HG03565 (cell line): ENCODE measurements at regions not wholly inside any gene's neighbourhood (a gene's known extent, or its start where the extent isn't known, plus 50 kb on each side); places are given as distances from the start of the nearest gene placed in this dataset.
"Not testable (repeated sequence)": the region's sequence is repeated elsewhere in the genome, so short reads cannot be mapped to it uniquely, and the experiment has no call there.

ENCODE experiments used
- ATAC-seq: cut with Tn5 transposase; IDR thresholded peaks from one replicate; pipeline ENCODE4 v1.9.1; 2021; ENCODE audit warnings: mild to moderate bottlenecking, moderate library complexity; ENCODE audit not compliant: unreplicated experiment

DNA sequence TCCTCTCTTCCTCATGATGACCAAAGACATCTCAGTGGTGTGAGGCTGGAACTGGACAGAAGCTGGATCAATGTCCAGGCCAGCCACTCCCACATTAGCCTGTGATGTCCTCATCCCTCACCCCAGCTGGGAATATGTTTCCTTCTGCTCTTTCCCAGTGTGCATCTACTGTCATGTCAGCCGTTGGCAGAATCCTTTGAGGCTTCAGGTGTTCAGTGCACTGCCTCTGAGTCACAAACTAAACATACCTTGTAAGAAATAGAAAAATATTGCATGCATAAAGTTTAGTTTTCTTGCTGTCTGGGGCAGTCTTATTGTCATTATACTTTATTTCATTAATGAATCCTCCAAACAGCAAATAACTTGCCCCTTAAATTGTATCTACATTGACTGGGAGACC lies 161.6 kb upstream of the RASGRP1 start:
- ATAC-seq: no peak

DNA sequence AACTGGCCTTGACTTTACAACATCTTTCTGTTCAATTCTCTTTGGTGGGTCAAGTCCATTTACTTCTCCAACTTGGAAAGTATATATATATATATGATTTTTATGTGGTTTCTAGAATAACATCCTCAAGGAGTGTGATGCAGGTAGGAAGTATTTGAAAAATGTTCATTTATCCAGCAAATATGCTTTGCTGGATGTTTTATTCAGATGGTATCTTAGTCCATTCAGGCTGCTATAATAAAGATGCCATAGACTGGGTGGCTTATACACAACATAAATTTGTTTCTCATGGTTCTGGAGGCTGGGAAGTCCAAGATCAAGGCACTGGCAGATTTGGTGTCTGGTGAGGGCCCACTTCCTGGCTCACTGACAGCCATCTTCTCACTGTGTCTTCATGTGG lies 168.7 kb upstream of the RASGRP1 start:
- no peak for ATAC-seq

DNA sequence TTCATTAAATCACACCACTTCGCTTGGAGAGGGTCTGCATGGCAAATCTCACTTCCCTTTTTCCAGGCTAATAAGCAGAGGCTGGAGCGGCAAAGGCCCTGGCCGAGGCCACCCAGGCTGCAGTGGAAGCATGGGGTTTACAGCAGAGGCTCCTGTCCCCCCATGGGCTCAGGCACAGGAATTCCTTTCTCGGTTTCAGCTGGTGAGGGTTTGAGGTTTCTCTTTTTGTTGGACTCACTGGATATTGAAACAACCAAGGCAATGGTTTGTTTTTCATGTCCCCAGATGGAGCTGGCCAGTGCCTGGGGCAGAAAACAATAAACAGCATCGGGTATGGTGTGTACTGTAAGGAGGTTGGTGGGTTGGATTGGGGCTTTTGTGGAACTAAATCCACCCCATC lies 175.6 kb upstream of the RASGRP1 start:
- ATAC-seq: no peak

DNA sequence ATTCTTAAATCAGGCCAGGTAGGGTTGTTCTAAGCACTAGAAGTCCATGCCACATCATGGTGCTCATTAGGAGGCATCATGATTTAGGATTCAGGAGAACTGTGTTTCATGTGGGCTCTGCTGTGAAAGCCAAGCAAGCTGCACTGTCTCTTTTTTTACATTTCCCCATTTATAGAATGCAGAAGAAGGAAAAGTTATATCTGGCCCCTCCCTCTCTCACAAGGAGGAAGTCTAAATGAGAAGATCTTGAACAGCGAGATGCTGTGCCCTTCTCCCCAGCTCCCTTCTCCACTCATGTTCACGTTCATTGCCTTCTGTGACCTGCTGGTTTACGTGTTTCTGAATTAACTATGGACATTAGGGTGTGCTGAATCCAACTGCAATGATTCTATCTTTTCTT lies 178.5 kb upstream of the RASGRP1 start:
- ATAC-seq: no peak

DNA sequence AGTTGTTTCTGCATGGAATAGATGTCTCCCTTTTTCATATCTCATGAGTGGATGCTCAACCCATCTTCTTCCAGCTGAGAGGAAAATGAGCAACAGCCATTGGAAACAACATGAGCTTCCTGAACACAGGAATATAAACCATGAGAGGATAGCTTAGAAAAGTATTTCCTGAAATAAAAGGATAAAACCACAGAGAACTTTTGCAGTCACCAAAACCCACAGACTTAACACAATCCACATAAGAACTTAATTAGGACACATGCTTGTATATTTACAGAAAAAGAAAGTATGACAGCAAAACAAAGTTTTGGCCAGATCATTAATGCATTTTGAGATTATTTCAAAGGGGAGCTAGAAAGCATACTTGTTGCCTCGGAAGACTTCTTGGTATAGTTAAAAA lies 180.5 kb upstream of the RASGRP1 start:
- ATAC-seq: no peak

DNA sequence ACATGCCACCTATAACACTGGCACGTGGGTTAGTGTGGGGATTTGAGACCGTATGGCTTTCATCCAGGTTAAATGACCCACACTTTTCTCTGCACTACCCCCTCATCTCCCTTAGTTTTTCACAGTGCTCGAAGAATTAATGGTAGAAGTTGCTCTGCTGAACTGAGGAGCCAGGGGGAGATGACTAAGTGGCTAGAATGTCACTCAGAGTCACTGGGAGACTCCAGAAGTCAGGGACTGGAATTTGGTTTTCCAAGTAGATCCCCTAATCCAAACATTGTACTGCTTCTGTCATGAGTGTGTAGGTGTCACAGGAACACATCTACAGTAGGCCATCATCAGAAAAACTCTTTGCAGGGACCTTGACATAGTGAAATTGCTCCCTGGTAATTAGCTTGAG lies 181.0 kb upstream of the RASGRP1 start:
- no peak for ATAC-seq

DNA sequence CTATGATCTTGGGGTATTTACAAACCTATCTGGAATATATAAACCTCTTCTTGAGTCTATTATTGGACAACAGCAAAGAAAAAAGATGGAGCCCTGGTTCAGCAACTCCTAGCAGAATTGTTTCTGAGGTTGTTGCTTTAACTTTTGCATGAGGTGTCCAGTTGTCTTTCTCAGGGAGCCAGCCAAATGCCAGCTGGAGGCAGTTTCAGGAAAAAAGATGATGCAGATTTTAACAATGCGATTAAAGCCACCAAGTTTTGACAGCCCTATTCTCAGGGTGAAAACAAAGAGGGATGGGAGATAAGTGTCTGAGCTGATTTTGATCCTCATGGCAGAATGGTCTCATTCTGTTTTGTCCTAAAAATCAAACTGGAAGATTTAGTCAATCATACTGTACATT lies 181.6 kb upstream of the RASGRP1 start:
- no peak for ATAC-seq

DNA sequence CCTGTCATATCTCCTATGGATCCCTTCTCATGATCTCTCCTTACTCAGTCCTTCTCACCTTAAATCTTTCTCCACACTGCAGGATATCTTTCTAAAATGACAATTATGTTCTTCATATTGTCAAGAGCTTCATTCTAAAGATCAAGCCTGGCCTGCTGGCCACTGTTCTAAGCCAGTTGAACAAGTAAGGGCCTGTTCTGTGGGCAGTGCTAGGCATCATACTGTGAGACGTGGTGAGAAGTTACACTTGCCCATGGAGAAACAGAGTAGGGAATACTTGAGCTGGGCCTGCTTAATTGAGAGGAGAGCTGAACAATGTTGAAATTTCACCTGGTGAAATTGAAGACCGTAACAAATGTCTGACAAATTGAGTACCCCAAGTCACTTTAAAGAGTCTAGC lies 184.1 kb upstream of the RASGRP1 start:
- no peak for ATAC-seq

DNA sequence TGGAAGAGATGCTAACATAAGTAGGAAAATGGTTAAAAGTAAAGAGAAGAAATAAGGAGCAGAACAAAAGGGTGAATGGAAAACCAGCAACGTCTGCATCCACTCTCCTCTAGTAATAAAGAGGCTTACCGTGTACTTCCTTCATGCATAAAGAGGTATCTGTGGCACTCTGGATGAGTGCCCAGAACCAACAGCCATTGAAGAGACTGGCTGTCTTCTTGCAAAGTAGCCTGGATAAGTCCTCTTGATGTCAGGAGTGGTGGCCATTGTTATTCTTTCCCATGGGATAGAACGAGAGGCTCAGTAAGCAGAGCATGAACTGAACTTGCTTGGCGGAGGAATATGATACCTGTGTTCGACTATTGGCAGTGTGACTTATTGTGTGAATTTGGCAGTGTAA lies 186.2 kb upstream of the RASGRP1 start:
- no peak for ATAC-seq

DNA sequence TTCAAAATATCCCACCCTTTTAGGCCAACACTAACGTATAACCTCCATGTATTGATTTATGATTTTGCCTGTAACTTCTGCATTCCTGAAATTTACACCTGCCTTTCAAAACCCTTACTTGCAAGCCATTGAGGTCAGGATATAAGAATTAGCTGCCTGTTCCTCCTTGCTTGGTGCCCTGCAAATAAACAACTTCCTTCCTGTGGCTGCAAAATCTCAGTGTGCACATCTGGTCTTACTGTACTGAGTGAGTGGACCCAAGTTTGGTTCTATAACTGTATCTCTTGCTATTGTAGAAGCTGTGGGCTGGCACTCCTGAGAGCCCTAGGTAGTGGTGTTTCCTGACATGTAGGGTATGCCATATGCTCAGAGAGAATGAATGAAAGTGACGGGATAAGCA lies 191.1 kb upstream of the RASGRP1 start:
- no peak for ATAC-seq

DNA sequence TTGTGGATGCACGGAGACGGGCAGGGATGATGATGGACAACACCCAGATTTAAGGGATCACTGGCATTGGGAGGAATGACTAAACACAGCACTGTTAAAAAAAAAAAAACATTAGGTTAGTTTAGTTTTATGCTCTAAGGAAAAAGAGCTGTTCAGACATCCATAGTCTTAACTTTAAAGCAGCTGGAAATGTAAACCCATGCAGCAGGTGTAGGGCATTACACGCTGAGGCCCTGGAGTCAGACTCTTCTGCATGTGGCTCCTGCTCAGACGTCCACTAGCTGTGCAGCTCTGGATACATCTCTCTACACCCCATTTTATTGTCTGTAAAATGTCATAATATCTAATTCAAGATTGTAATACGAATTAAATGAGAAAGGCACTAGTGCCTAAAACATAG lies 191.8 kb upstream of the RASGRP1 start:
- no peak for ATAC-seq

DNA sequence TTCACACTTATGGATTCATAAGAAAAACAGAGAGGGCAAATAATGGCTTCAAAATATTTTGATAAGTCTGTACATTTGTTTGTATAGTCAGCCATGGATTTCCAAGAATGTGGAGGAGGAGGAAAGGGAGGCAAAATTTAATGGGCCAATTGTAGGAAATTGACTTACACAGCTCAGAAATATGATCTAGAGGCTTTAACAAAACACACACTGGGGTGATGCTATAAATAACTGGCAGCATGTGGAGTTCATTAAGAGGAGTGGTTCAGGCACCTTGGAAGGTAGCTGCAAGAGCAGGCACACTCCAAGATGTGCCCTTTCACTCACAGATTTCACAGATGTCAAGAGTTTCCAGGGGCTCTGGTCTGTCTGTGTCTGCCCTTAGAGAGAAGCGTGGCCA lies 193.4 kb upstream of the RASGRP1 start:
- ATAC-seq: no peak

DNA sequence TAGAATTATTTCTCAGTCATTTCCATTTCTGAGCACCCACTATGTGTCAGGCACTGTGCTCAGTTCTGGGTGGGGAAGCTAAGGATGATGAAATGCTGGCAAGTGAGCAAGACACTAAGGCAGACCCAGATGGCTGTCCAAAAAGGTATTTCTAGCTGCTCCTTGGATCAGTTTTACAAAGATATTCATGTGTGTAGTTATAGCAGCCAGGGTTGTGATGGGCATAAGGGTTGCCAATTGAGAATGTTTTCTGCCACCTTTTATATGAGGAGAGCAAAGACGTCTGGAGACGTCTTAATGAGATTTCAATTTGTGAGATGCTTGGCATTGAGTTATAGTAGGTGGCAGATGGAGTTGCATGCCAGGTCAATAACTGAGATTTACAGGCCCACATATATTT lies 197.1 kb upstream of the RASGRP1 start:
- ATAC-seq: no peak

DNA sequence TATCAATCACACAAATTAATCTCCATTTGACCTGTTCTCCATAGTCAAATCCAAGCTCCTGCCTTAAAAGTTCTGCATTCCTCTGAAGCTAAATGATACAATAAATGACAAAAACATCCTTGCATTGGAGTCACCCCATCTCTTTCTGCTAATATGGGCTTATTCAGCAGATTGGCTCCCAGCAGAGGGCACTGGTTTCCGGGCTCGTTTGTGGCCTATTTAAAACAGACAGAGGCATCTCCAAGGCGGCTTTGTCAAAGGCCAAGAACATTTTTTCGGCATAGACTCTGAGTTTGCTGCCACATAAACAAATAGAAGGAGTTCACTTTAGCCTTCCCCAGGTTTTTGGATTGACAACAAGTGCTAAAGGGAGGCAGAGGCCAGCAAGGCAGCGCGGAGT lies 204.4 kb upstream of the RASGRP1 start:
- no peak for ATAC-seq

DNA sequence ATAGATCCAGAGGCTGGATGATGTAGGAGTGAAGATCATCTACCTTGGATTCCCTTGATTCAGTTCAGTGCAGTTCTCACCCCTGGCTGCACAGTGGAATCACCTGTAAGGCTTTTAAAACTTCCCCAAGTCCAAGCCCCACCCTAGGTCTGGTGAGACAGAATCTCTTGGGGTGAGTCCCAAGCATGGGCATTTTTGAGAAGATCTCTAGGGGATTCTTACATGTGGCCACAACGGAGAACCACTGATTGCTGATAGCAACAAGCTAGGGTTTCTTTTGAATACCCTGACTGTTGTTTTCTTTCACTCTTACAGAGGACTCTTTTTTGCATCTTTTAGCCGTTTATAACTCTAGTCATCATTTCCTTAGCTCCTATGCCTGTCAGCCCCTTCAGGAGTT lies 204.9 kb upstream of the RASGRP1 start:
- no peak for ATAC-seq

DNA sequence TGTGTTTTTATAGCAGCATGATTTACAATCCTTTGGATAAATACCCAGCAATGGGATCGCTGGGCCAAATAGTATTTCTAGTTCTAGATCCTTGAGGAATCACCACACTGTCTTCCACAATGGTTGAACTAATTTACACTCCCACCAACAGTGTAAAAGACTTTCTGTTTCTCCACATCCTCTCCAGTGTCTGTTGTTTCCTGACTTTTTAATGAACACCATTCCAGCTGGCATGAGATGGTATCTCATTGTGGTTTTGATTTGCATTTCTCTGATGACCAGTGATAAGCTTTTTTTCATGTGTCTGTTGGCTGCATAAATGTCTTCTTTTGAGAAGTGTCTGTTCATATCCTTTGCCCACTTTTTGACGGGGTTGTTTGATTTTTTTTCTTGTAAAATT lies 209.5 kb upstream of the RASGRP1 start:
- ATAC-seq: not testable (repeated sequence)

DNA sequence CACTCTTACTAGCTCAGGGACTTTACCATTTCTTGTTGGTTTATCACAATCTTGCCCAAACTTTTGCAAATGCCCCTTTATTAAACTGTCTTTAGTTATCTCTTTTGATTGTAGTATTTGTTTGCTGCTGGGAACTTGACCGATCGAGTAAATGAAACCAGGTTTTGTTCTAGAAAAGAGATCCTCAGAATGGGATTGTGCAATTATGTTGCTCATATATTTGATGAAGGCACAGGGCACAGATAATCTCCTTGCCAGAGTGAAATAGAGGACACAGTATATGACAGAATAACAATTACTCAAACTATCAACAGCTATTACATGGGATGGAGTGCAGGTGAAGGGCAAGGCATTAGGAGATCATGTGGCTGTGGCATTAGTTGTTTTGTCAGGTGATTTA lies 216.6 kb upstream of the RASGRP1 start:
- ATAC-seq: no peak

DNA sequence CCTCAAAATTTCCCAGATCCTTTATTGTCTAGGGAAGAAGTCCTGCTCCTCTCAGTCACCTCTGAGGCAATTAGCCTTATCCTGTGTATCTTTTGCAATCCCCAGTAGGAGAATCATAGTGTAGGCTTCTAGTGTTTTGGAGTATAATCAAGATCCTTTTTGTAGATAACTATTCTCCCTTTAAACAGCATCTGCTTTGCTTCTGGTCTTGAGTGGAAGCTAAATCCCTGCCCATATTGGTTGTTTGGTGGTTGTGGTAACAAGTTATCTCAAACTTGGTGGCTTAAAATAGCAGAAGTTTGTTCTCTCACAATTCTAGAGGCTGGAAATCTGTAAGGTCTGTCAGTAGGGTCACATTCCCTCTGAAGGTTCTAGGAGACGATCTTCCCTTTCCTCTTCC lies 217.5 kb upstream of the RASGRP1 start:
- no peak for ATAC-seq

DNA sequence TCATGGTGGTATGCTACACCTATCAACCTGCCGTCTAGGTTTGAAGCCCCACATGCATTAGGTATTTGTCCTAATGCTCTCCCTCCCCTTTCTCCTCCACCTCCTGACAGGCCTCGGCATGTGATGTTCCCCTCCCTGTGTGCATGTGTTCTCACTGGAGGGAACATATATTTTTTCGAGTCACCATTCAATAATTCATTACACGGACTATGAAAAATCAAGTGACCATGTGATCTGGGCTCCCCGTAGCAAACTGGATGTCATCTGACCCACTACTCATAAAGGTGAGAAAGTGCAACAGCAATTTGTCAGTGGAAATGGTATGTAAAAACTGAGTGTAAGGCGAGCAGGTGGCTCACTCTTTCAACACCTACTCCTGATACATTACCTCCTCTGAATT lies 224.3 kb upstream of the RASGRP1 start:
- ATAC-seq: no peak

DNA sequence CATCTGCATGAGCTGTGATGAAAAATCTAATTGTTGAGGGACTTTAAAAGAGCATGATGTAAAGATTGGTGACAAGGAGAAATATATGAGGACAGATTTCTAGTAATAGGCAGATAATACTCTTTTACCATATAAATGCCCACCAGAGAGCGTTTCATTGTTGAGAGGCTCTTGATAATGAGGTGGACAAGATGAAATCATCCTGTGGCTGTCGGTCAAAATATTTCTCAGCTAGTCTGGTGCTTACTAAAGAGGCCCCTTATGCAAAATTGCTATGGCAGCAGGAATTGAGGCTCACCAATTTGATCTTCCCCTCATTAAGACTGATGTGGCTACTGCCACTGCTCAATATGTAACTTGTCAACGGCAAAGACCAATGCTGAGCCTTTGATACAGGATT lies 225.0 kb upstream of the RASGRP1 start:
- ATAC-seq: no peak

DNA sequence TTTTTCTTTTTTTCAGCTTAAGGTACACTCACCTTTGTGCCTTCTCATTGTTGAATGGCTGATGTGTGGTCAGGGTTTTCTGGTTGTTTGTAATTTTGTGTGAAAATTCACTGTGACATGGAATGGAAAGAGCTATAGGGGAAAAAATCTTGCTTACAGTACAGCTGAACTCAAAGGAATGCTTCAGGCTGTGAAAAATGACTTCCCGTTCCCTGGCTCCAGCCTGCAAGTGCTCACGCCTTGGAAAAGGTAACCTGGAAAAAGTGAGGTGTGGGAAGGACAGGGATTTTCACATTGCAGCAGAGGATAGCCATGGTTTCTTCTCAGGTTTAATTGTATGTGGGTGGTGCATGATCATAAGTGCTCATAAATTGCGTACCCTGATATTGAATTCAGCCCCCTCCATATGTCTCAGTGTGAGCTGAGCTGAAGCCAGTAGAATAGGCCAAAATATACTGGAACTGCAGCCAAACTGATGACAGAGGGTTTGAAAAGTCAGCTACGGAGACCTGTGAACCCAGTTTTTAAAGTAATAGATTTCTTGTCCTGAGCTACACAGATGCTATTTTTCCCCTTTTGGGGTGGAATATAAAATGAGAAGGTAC lies 228.7 kb upstream of the RASGRP1 start:
- no peak for ATAC-seq

DNA sequence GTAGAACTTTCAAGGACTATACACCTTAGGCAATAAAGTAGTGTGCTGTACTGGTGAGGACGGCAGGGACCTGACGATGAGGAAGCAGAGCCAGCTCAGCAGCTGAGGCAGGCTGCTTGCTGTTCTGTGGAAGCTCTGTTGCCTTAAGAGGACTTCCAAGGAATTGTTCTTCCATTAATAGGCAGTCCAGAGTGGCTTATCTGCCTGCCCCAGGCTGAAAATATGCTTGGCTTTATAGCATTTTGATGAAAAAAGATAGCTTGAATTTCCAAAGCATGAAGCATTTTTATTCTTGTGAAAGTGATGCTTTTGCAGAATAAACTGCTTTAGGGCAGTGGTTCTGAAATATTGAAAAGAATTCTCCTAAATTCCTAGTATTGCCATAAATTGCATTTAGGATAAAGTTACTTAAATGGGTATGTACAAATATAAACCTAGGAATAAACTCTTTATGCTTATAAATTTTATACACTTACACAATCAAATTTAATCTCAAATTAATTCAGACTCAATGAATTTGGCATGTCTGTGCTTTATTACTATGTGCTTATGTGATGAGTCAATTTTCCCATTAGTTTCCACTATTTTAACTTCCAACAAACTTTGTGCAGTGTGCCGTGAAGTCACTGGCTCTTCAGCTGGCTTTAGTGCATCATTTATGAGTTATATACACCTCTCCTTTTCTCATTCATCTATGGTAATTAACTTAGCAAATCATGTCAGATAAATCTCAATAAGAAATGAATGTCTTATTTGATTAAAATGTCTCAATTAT lies 231.0 kb upstream of the RASGRP1 start:
- ATAC-seq: no peak

DNA sequence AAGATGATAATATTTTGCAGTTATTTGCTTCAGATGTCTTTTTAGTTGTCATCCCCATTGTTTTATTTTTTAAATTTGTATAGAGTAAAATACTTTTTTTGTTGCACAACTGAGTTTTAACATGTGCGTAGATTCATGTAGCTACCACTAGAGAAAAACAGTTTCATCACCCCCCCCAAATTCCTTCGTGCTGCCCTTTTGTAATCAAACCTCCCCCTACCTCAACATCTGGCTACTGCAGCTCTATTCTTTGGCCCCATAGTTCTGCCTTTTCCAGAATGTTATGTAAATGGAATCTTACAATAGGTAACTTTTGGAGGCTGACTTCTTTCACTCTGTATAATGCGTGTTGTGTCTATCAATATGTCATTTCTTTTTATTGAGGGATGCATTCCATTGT lies 232.0 kb upstream of the RASGRP1 start:
- no peak for ATAC-seq
